ENCODE measurements at regions not wholly inside any gene's neighbourhood (a gene's known extent, or its start where the extent isn't known, plus 50 kb on each side); places are given as distances from the start of the nearest gene placed in this dataset.

DNA sequence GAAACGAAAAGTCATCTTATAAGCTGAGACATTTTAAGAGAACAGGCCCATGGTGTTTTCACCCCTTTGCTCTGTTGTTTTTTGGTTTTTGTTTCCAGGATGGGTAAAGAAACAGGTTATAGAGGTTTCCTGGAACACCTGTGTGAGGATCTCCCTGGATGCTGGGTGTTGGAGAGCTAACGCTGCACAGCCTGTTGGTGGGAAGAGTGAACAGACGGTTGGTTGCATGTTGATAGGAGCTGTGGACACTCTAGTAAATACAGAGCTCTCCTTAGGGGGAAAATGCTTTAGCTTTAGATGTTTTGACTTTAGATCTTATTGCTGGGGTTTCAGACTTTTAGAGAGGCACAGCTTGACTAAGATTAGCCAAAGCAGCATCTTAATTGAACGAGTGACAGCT lies 235.2 kb downstream of the SOX4 start:
- TF ChIP-seq, protein P1, sequence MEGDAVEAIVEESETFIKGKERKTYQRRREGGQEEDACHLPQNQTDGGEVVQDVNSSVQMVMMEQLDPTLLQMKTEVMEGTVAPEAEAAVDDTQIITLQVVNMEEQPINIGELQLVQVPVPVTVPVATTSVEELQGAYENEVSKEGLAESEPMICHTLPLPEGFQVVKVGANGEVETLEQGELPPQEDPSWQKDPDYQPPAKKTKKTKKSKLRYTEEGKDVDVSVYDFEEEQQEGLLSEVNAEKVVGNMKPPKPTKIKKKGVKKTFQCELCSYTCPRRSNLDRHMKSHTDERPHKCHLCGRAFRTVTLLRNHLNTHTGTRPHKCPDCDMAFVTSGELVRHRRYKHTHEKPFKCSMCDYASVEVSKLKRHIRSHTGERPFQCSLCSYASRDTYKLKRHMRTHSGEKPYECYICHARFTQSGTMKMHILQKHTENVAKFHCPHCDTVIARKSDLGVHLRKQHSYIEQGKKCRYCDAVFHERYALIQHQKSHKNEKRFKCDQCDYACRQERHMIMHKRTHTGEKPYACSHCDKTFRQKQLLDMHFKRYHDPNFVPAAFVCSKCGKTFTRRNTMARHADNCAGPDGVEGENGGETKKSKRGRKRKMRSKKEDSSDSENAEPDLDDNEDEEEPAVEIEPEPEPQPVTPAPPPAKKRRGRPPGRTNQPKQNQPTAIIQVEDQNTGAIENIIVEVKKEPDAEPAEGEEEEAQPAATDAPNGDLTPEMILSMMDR (IDR thresholded peaks at IDR 0.05; ENCODE audit: low read depth, low read length, missing input control), result no peak
- TF ChIP-seq, protein P2, sequence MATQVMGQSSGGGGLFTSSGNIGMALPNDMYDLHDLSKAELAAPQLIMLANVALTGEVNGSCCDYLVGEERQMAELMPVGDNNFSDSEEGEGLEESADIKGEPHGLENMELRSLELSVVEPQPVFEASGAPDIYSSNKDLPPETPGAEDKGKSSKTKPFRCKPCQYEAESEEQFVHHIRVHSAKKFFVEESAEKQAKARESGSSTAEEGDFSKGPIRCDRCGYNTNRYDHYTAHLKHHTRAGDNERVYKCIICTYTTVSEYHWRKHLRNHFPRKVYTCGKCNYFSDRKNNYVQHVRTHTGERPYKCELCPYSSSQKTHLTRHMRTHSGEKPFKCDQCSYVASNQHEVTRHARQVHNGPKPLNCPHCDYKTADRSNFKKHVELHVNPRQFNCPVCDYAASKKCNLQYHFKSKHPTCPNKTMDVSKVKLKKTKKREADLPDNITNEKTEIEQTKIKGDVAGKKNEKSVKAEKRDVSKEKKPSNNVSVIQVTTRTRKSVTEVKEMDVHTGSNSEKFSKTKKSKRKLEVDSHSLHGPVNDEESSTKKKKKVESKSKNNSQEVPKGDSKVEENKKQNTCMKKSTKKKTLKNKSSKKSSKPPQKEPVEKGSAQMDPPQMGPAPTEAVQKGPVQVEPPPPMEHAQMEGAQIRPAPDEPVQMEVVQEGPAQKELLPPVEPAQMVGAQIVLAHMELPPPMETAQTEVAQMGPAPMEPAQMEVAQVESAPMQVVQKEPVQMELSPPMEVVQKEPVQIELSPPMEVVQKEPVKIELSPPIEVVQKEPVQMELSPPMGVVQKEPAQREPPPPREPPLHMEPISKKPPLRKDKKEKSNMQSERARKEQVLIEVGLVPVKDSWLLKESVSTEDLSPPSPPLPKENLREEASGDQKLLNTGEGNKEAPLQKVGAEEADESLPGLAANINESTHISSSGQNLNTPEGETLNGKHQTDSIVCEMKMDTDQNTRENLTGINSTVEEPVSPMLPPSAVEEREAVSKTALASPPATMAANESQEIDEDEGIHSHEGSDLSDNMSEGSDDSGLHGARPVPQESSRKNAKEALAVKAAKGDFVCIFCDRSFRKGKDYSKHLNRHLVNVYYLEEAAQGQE (IDR thresholded peaks at IDR 0.05), result no peak
- TF ChIP-seq, protein P3, sequence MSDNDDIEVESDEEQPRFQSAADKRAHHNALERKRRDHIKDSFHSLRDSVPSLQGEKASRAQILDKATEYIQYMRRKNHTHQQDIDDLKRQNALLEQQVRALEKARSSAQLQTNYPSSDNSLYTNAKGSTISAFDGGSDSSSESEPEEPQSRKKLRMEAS (IDR thresholded peaks at IDR 0.05), result no peak
- TF ChIP-seq YY1 (IDR thresholded peaks at IDR 0.05) (no peak), FOXA1 (IDR thresholded peaks at IDR 0.05) (no peak), HNF4G (IDR thresholded peaks at IDR 0.05) (no peak)
- TF ChIP-seq, protein P4, sequence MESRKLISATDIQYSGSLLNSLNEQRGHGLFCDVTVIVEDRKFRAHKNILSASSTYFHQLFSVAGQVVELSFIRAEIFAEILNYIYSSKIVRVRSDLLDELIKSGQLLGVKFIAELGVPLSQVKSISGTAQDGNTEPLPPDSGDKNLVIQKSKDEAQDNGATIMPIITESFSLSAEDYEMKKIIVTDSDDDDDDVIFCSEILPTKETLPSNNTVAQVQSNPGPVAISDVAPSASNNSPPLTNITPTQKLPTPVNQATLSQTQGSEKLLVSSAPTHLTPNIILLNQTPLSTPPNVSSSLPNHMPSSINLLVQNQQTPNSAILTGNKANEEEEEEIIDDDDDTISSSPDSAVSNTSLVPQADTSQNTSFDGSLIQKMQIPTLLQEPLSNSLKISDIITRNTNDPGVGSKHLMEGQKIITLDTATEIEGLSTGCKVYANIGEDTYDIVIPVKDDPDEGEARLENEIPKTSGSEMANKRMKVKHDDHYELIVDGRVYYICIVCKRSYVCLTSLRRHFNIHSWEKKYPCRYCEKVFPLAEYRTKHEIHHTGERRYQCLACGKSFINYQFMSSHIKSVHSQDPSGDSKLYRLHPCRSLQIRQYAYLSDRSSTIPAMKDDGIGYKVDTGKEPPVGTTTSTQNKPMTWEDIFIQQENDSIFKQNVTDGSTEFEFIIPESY (IDR thresholded peaks at IDR 0.05), result no peak
